Ovary (tissue), 7 donors: ENCODE measurements at regions not wholly inside any gene's neighbourhood (a gene's known extent, or its start where the extent isn't known, plus 50 kb on each side); places are given as distances from the start of the nearest gene placed in this dataset.

ENCODE experiments used
- DNase-seq, 5 donors: peaks; one replicate each; pipeline ENCODE4 v3.0.0-alpha.2; 2019 to 2020
- H3K27ac ChIP-seq, 2 donors: fragments of 200-600 bp; one replicate each; pipeline versions ENCODE4 v1.5.1 to v1.8.0; 2019 to 2022
- H3K27me3 ChIP-seq: fragments of 200-600 bp; one replicate; pipeline ENCODE4 v1.8.0; 2022
- H3K36me3 ChIP-seq: fragments of 200-600 bp; sonication (generic); one replicate; pipeline ENCODE4 v1.5.1; 2019
- H3K4me1 ChIP-seq: one replicate; pipeline ENCODE4 v1.8.1; 2013; ENCODE audit warnings: mild to moderate bottlenecking, moderate library complexity; ENCODE audit not compliant: insufficient read depth
- H3K4me3 ChIP-seq: fragments of 200-600 bp; sonication (generic); one replicate; pipeline ENCODE4 v1.5.1; 2017
- H3K9me3 ChIP-seq, 2 donors: fragments of 200-600 bp in 1 of 2; sonication (generic) in 1 of 2; one replicate each; pipeline versions ENCODE4 v1.5.1 to v1.8.1; 2013 to 2019; ENCODE audit warnings: mild to moderate bottlenecking in 1 of 2, moderate library complexity in 1 of 2
- CTCF ChIP-seq, 3 donors: fragments of 450-650 bp in 2 of 3; fragments of 200-600 bp in 1 of 3; IDR thresholded peaks; one replicate each; pipeline versions ENCODE4 v1.5.1 to v1.8.0; 2016 to 2022; ENCODE audit warnings: antibody characterized with exemption in 3 of 3, mild to moderate bottlenecking in 1 of 3
- EP300 ChIP-seq: sonication (generic); formaldehyde crosslinking; IDR thresholded peaks from one replicate; pipeline ENCODE4 v1.6.1; 2017; ENCODE audit warnings: antibody characterized with exemption
- POLR2A ChIP-seq: fragments of 450-650 bp; IDR thresholded peaks from one replicate; pipeline ENCODE4 v1.6.1; 2017; ENCODE audit warnings: antibody characterized with exemption, mild to moderate bottlenecking, moderate library complexity
- WGBS, 3 donors: extraction: QIAGEN DNeasy Blood & Tissue Kit in 1 of 3; methylation state at CpG; one replicate each; pipeline versions ENCODE4 v1.1.5 to v1.1.7; 2013 to 2017; 5-methylcytosine and 5-hydroxymethylcytosine counted together
- intact Hi-C, 4 donors: fragments of 100-400 bp; cut with DNase I; formaldehyde crosslinking; loops; one replicate each; pipeline versions ENCODE4 v1.11.0 to v1.15.1; 2022 to 2023
- donor health status: DM: no; HTN: no; CAD: no; lungs with moderate emphysema.
- donor health status: DM: no; HTN: no; CAD: no.
- donor health status: Bipolar disorder and iron deficiency.
- donor health status: DM: no; HTN: no; CAD: no.
- donor health status: DM: yes; HTN: yes; CAD: no.

- no peaks in the 10 kb centered on the region for H3K9me3 ChIP-seq
- 89 to 95% (median 89%) methylated on average over 5 of the region's 5 CpGs for WGBS, 3 donors
- no peaks in the 10 kb centered on the region for H3K27me3 ChIP-seq
- no peak overlapping the region for H3K4me3 ChIP-seq
- H3K27ac ChIP-seq = no peak overlapping the region
- TF ChIP-seq EP300 (no peak), POLR2A (no peak), CTCF (IDR thresholded peaks at IDR 0.05) (no peak)
- no peaks in the 10 kb centered on the region for H3K4me1 ChIP-seq
- DNase-seq = no peak
- intact Hi-C loops = no loop called here
- H3K36me3 ChIP-seq = no peaks in the 10 kb centered on the region
These were observed 200.8 kb upstream of the C11orf87 start for GRCh38 chr11:109221190-109221589.

- Histone ChIP-seq H3K27ac (no peak overlapping the region), H3K4me1 (no peaks in the 10 kb centered on the region), H3K9me3 (no peaks in the 10 kb centered on the region), H3K36me3 (no peaks in the 10 kb centered on the region), H3K27me3 (no peaks in the 10 kb centered on the region), H3K4me3 (no peak overlapping the region)
- WGBS, 3 donors = 84 to 91% (median 86%) methylated on average over 2 of the region's 2 CpGs
- TF ChIP-seq EP300 = no peak
- TF ChIP-seq CTCF (IDR thresholded peaks at IDR 0.05) = no peak
- TF ChIP-seq POLR2A = no peak
- intact Hi-C loops = no loop called here
- no peak for DNase-seq
These were observed 199.2 kb upstream of the C11orf87 start for GRCh38 chr11:109222761-109223160.

GRCh38 chr11:109223451-109223850 is 198.5 kb upstream of the C11orf87 start:
- Histone ChIP-seq H3K27me3 (no peaks in the 10 kb centered on the region), H3K27ac (no peak overlapping the region), H3K4me3 (no peak overlapping the region), H3K4me1 (no peaks in the 10 kb centered on the region), H3K9me3 (no peaks in the 10 kb centered on the region), H3K36me3 (no peaks in the 10 kb centered on the region)
- no peak for TF ChIP-seq EP300
- TF ChIP-seq POLR2A = no peak
- no peak for TF ChIP-seq CTCF (IDR thresholded peaks at IDR 0.05)
- no peak for DNase-seq
- intact Hi-C loops = no loop called here

GRCh38 chr11:109229682-109230081 is 192.3 kb upstream of the C11orf87 start:
- WGBS, 3 donors = 76 to 82% (median 76%) methylated on average over 2 of the region's 2 CpGs
- H3K27me3 ChIP-seq = no peaks in the 10 kb centered on the region
- intact Hi-C loops = no loop called here
- TF ChIP-seq EP300 = no peak
- TF ChIP-seq CTCF (IDR thresholded peaks at IDR 0.05) = no peak
- no peak for TF ChIP-seq POLR2A
- H3K4me1 ChIP-seq = no peaks in the 10 kb centered on the region
- no peak for DNase-seq
- H3K9me3 ChIP-seq = no peaks in the 10 kb centered on the region
- H3K4me3 ChIP-seq = no peak overlapping the region
- no peak overlapping the region for H3K27ac ChIP-seq
- H3K36me3 ChIP-seq = no peaks in the 10 kb centered on the region

GRCh38 chr11:109236188-109236587 is 185.8 kb upstream of the C11orf87 start:
- Histone ChIP-seq H3K4me1 (no peaks in the 10 kb centered on the region), H3K27ac (no peak overlapping the region), H3K9me3 (no peaks in the 10 kb centered on the region), H3K27me3 (no peaks in the 10 kb centered on the region), H3K36me3 (no peaks in the 10 kb centered on the region), H3K4me3 (no peak overlapping the region)
- no peak for DNase-seq
- no peak for TF ChIP-seq CTCF (IDR thresholded peaks at IDR 0.05)
- no peak for TF ChIP-seq POLR2A
- no peak for TF ChIP-seq EP300
- intact Hi-C loops = no loop called here
- WGBS, 3 donors = 74 to 79% (median 79%) methylated on average over 2 of the region's 2 CpGs
